Esophagus muscularis mucosa (tissue), 3 donors: ENCODE measurements at regions not wholly inside any gene's neighbourhood (a gene's known extent, or its start where the extent isn't known, plus 50 kb on each side); places are given as distances from the start of the nearest gene placed in this dataset.

ENCODE experiments used
- POLR2AphosphoS5 ChIP-seq, 2 donors: sonication (generic); formaldehyde crosslinking; IDR thresholded peaks; one replicate each; pipeline ENCODE4 v1.6.1; 2017; ENCODE audit warnings: antibody characterized with exemption in 2 of 2
- TF ChIP-seq, protein P1 (sequence below), 3 experiments: fragments of 200-600 bp in 2 of 3; fragments of 450-650 bp in 1 of 3; sonication (generic) in 2 of 3; IDR thresholded peaks; one replicate each; pipeline ENCODE4 v1.5.1; 2017 to 2019; ENCODE audit warnings: antibody characterized with exemption in 3 of 3, mild to moderate bottlenecking in 2 of 3, moderate library complexity in 1 of 3

- TF ChIP-seq, protein P1, sequence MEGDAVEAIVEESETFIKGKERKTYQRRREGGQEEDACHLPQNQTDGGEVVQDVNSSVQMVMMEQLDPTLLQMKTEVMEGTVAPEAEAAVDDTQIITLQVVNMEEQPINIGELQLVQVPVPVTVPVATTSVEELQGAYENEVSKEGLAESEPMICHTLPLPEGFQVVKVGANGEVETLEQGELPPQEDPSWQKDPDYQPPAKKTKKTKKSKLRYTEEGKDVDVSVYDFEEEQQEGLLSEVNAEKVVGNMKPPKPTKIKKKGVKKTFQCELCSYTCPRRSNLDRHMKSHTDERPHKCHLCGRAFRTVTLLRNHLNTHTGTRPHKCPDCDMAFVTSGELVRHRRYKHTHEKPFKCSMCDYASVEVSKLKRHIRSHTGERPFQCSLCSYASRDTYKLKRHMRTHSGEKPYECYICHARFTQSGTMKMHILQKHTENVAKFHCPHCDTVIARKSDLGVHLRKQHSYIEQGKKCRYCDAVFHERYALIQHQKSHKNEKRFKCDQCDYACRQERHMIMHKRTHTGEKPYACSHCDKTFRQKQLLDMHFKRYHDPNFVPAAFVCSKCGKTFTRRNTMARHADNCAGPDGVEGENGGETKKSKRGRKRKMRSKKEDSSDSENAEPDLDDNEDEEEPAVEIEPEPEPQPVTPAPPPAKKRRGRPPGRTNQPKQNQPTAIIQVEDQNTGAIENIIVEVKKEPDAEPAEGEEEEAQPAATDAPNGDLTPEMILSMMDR (IDR thresholded peaks at IDR 0.05) = no peak
- TF ChIP-seq POLR2AphosphoS5 (IDR thresholded peaks at IDR 0.05) = no peak
These were observed 141.3 kb upstream of the RGS17 start for GRCh38 chr6:153272201-153272980.
